ENCODE measurements at regions not wholly inside any gene's neighbourhood (a gene's known extent, or its start where the extent isn't known, plus 50 kb on each side); places are given as distances from the start of the nearest gene placed in this dataset.

GRCh38 chr2:126238251-126238650 is 417.7 kb upstream of the GYPC start:
- no peaks in the 10 kb centered on the region for H3K36me3 ChIP-seq
- DNase-seq (ENCODE audit: extremely low spot score in 2 of 2), result no peak
- no peaks in the 10 kb centered on the region for H3K27me3 ChIP-seq
- no peak overlapping the region for H3K4me3 ChIP-seq
- H3K4me1 ChIP-seq, result no peaks in the 10 kb centered on the region
- no peak for TF ChIP-seq CTCF (IDR thresholded peaks at IDR 0.05)
- no peak for TF ChIP-seq POLR2AphosphoS5 (IDR thresholded peaks at IDR 0.05; ENCODE audit: insufficient read depth in 1 of 2, low read depth in 1 of 2)
- TF ChIP-seq POLR2A (IDR thresholded peaks at IDR 0.05), result no peak
- intact Hi-C loops (cut with DNase I), result no loop called here
- H3K9me3 ChIP-seq, result no peaks in the 10 kb centered on the region
- no peak overlapping the region for H3K27ac ChIP-seq

DNA sequence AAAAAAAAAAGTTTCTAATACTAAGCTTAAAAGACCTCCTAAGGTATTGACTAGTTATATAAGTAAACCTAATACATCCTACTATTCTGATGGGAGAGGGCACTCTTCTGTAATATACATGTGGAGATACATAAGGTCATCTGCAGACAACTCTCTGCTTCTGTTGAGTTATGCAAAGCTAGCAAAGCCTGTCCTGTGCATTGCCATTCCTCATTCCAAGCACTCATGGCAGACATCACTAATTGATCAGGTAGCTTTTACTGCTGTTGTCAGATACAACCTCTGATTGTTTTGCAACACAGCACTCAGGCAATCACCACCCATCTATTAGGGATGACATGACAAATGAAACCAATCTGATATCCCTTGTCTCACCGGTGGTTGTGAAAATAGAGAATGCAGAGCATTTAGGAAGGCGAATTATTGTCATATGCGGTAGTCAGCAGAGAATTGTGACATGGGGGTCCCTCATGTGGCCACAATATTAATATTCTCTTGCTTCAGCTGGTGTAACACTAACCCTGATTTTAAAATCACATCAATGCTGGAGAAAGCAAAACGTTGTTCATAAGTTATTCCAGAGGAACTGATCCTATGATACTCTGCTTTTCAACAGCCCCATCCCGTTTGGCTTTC is 416.5 kb upstream of the GYPC start:
- Histone ChIP-seq H3K4me3 (no peak overlapping the region), H3K36me3 (no peaks in the 10 kb centered on the region), H3K4me1 (no peaks in the 10 kb centered on the region), H3K27me3 (no peaks in the 10 kb centered on the region), H3K27ac (no peak overlapping the region), H3K9me3 (no peaks in the 10 kb centered on the region)
- intact Hi-C loops (cut with DNase I), result no loop called here
- no peak for DNase-seq (ENCODE audit: extremely low spot score in 2 of 2)
- TF ChIP-seq POLR2A (IDR thresholded peaks at IDR 0.05) (no peak), POLR2AphosphoS5 (IDR thresholded peaks at IDR 0.05; ENCODE audit: insufficient read depth in 1 of 2, low read depth in 1 of 2) (no peak), CTCF (IDR thresholded peaks at IDR 0.05) (no peak)

DNA sequence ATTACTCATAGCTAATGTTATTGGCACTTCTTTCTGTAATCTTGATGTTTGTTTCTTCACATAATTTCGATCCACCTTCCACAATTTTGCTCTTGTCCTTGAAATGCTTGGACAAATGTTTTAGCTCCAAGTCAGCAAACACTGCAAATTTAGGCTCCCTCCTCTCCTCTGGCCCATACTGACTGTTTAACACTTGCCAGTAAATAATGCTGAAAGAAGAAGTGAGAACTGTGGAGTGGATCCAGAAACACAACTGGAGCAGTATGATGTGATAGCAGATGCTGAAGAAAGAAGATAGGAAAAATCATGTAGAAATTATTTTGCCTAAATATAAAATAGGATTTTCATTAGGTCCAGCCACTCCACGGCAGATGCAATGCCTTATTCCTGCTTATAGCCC is 415.0 kb upstream of the GYPC start:
- Histone ChIP-seq H3K36me3 (no peaks in the 10 kb centered on the region), H3K27ac (no peak overlapping the region), H3K4me1 (no peaks in the 10 kb centered on the region), H3K4me3 (no peak overlapping the region), H3K27me3 (no peaks in the 10 kb centered on the region), H3K9me3 (no peaks in the 10 kb centered on the region)
- TF ChIP-seq CTCF (IDR thresholded peaks at IDR 0.05) (no peak), POLR2AphosphoS5 (IDR thresholded peaks at IDR 0.05; ENCODE audit: insufficient read depth in 1 of 2, low read depth in 1 of 2) (no peak), POLR2A (IDR thresholded peaks at IDR 0.05) (no peak)
- intact Hi-C loops (cut with DNase I), result no loop called here
- DNase-seq (ENCODE audit: extremely low spot score in 2 of 2), result no peak

DNA sequence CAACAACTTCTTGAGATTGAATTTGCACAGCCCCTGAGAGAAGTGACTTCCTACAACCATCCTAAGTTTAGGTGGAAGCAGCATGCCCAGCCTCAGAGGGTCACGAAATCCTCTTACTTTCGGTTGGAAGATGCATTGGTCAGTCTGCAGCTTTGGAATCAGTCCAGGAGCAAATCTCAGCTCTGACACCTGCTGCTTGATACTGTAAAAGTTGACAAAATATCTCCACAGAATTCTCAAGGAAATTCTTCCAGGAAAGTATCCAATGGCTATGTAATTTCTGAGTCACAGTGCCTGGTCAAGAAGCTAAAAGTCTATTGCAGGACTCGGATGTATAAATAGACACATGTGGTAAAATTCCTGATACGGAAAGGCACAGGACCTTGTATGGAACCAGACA is 414.5 kb upstream of the GYPC start:
- intact Hi-C loops (cut with DNase I), result no loop called here
- H3K9me3 ChIP-seq, result no peaks in the 10 kb centered on the region
- no peak for TF ChIP-seq CTCF (IDR thresholded peaks at IDR 0.05)
- no peak for TF ChIP-seq POLR2A (IDR thresholded peaks at IDR 0.05)
- no peak for TF ChIP-seq POLR2AphosphoS5 (IDR thresholded peaks at IDR 0.05; ENCODE audit: insufficient read depth in 1 of 2, low read depth in 1 of 2)
- H3K27me3 ChIP-seq, result no peaks in the 10 kb centered on the region
- no peak overlapping the region for H3K27ac ChIP-seq
- DNase-seq (ENCODE audit: extremely low spot score in 2 of 2), result no peak
- H3K4me1 ChIP-seq, result no peaks in the 10 kb centered on the region
- H3K36me3 ChIP-seq, result no peaks in the 10 kb centered on the region
- no peak overlapping the region for H3K4me3 ChIP-seq

DNA sequence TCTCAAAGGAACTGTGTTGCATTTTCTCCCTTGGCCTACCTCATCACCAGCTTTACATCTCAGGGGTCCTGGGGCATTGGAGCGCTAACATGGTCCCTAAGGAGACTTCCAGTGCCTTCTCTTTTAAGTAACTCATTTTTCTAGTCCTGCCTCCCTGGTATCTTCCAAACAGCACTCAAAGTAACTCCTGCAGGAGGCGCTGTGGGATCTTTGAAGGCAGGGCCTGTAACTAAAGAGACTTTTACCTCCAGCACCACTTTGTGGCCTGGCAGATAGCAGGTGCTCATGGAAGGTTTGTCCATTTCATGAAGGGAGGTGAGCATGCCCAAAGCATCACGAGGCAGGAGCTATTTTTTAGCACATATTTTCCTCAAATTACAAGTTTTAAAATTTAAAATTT is 411.0 kb upstream of the GYPC start:
- no peak for TF ChIP-seq POLR2AphosphoS5 (IDR thresholded peaks at IDR 0.05; ENCODE audit: insufficient read depth in 1 of 2, low read depth in 1 of 2)
- no peak for TF ChIP-seq CTCF (IDR thresholded peaks at IDR 0.05)
- TF ChIP-seq POLR2A (IDR thresholded peaks at IDR 0.05), result no peak
- no peaks in the 10 kb centered on the region for H3K36me3 ChIP-seq
- H3K4me3 ChIP-seq, result no peak overlapping the region
- no peaks in the 10 kb centered on the region for H3K27me3 ChIP-seq
- no peak for DNase-seq (ENCODE audit: extremely low spot score in 2 of 2)
- no peak overlapping the region for H3K27ac ChIP-seq
- no peaks in the 10 kb centered on the region for H3K9me3 ChIP-seq
- intact Hi-C loops (cut with DNase I), result no loop called here
- H3K4me1 ChIP-seq, result no peaks in the 10 kb centered on the region
